GM19395 (cell line): ENCODE measurements at regions not wholly inside any gene's neighbourhood (a gene's known extent, or its start where the extent isn't known, plus 50 kb on each side); places are given as distances from the start of the nearest gene placed in this dataset.
"Not testable (repeated sequence)": the region's sequence is repeated elsewhere in the genome, so short reads cannot be mapped to it uniquely, and the experiment has no call there.

Experiments used
- ATAC-seq: cut with Tn5 transposase; IDR thresholded peaks from one replicate; pipeline ENCODE4 v1.9.1; 2021; ENCODE audit warnings: mild to moderate bottlenecking, moderate library complexity; ENCODE audit not compliant: unreplicated experiment

GRCh38 chr14:37650356-37651037 lies 55.1 kb downstream of the TTC6 start:
- ATAC-seq, result no peak

- no peak for ATAC-seq
These were observed 56.6 kb downstream of the TTC6 start for GRCh38 chr14:37652042-37652441.

- ATAC-seq, result no peak
These were observed 60.0 kb downstream of the TTC6 start for GRCh38 chr14:37655418-37655817.

- no peak for ATAC-seq
These were observed 62.7 kb downstream of the TTC6 start for GRCh38 chr14:37658156-37658555.

GRCh38 chr14:37663498-37663897 lies 68.1 kb downstream of the TTC6 start:
- no peak for ATAC-seq

- ATAC-seq, result no peak
These were observed 70.0 kb downstream of the TTC6 start for GRCh38 chr14:37665479-37665878.

- ATAC-seq, result no peak
These were observed 70.5 kb downstream of the TTC6 start for GRCh38 chr14:37665951-37666350.

GRCh38 chr14:37668646-37669045 lies 73.2 kb downstream of the TTC6 start:
- ATAC-seq, result no peak

- no peak for ATAC-seq
These were observed 73.8 kb downstream of the TTC6 start for GRCh38 chr14:37669242-37669641.

- no peak for ATAC-seq
These were observed 78.0 kb downstream of the TTC6 start for GRCh38 chr14:37673439-37673838.

GRCh38 chr14:37678916-37679315 lies 83.5 kb downstream of the TTC6 start:
- no peak for ATAC-seq

GRCh38 chr14:37681486-37681885 lies 86.1 kb downstream of the TTC6 start:
- no peak for ATAC-seq

GRCh38 chr14:37692680-37693079 lies 97.3 kb downstream of the TTC6 start:
- not testable (repeated sequence) for ATAC-seq

- not testable (repeated sequence) for ATAC-seq
These were observed 98.0 kb downstream of the TTC6 start for GRCh38 chr14:37693420-37693819.

- no peak for ATAC-seq
These were observed 100.4 kb downstream of the TTC6 start for GRCh38 chr14:37695866-37696265.

GRCh38 chr14:37697489-37698121 lies 102.2 kb downstream of the TTC6 start:
- ATAC-seq, result no peak

- no peak for ATAC-seq
These were observed 103.7 kb downstream of the TTC6 start for GRCh38 chr14:37698840-37699777.

GRCh38 chr14:37707716-37708115 lies 112.3 kb downstream of the TTC6 start:
- no peak for ATAC-seq

- ATAC-seq, result no peak
These were observed 113.1 kb downstream of the TTC6 start for GRCh38 chr14:37708481-37708880.

- no peak for ATAC-seq
These were observed 114.2 kb downstream of the TTC6 start for GRCh38 chr14:37709419-37710195.

- no peak for ATAC-seq
These were observed 116.0 kb downstream of the TTC6 start for GRCh38 chr14:37711356-37711830.
